ENCODE measurements at regions not wholly inside any gene's neighbourhood (a gene's known extent, or its start where the extent isn't known, plus 50 kb on each side); places are given as distances from the start of the nearest gene placed in this dataset.

DNA sequence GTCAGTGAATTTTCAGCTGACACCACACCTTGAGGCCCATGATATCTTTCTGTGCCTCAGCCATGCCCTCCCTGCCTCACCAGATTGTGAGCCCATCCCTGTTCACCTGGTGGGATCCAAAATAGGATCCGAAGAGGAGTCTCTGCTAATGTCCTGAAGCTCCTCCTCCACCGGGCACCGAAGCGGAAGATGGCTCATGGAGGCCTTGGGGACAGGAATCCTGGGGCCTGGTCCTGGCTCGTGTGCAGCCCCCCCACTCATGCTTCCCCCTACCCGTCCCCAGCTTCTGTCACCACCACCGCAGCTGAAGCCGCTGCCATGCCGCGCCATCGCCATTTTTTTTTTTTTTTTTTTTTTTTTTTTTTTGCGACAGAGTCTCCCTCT is 1683.4 kb downstream of the TP53TG3F start:
- TF ChIP-seq, protein P1, sequence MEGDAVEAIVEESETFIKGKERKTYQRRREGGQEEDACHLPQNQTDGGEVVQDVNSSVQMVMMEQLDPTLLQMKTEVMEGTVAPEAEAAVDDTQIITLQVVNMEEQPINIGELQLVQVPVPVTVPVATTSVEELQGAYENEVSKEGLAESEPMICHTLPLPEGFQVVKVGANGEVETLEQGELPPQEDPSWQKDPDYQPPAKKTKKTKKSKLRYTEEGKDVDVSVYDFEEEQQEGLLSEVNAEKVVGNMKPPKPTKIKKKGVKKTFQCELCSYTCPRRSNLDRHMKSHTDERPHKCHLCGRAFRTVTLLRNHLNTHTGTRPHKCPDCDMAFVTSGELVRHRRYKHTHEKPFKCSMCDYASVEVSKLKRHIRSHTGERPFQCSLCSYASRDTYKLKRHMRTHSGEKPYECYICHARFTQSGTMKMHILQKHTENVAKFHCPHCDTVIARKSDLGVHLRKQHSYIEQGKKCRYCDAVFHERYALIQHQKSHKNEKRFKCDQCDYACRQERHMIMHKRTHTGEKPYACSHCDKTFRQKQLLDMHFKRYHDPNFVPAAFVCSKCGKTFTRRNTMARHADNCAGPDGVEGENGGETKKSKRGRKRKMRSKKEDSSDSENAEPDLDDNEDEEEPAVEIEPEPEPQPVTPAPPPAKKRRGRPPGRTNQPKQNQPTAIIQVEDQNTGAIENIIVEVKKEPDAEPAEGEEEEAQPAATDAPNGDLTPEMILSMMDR (IDR thresholded peaks at IDR 0.05), result no peak
- TF ChIP-seq POLR2AphosphoS5 (IDR thresholded peaks at IDR 0.05) (no peak), POLR2A (IDR thresholded peaks at IDR 0.05) (no peak)

Data from prostate gland (tissue), 2 donors.